ENCODE measurements at regions not wholly inside any gene's neighbourhood (a gene's known extent, or its start where the extent isn't known, plus 50 kb on each side); places are given as distances from the start of the nearest gene placed in this dataset.

DNA sequence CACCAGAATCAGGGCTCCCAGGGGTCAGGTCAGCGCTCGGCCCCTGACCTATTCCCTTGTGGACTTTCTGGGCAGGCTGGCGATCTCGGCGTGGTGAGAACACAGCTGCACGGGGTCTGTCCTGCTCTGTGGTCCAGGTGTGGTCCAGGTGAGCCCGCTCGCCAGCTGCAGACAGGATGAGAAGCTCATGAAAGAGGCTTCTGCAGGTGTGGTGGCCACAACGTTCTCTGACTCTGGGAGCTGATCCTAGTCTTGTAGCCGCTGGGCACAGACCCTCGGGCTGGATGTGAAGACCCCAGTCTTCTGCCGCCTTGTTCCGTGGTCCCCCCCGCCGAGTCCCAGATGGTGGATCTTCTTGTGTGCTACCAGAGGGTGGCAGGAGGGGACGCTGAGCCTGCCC lies 129.7 kb downstream of the RTP5 start:
- TF ChIP-seq ARNT (IDR thresholded peaks at IDR 0.05) (no peak), SUZ12 (IDR thresholded peaks at IDR 0.05) (no peak), ELF4 (IDR thresholded peaks at IDR 0.05) (no peak), LEF1 (IDR thresholded peaks at IDR 0.05; ENCODE audit: borderline replicate concordance) (no peak), FOXM1 (IDR thresholded peaks at IDR 0.05; ENCODE audit: borderline replicate concordance) (no peak), L3MBTL2 (conservative IDR thresholded peaks at IDR 0.05) (no peak), SP1 (IDR thresholded peaks at IDR 0.05) (no peak), BHLHE40 (IDR thresholded peaks at IDR 0.05; ENCODE audit: borderline replicate concordance) (no peak), FOXK2 (IDR thresholded peaks at IDR 0.05) (no peak), HDGF (IDR thresholded peaks at IDR 0.05; ENCODE audit: borderline replicate concordance) (no peak), TARDBP (IDR thresholded peaks at IDR 0.05) (no peak), ZNF384 (IDR thresholded peaks at IDR 0.05) (no peak), FOXA1 (IDR thresholded peaks at IDR 0.05) (no peak)
- TF ChIP-seq, protein P1, sequence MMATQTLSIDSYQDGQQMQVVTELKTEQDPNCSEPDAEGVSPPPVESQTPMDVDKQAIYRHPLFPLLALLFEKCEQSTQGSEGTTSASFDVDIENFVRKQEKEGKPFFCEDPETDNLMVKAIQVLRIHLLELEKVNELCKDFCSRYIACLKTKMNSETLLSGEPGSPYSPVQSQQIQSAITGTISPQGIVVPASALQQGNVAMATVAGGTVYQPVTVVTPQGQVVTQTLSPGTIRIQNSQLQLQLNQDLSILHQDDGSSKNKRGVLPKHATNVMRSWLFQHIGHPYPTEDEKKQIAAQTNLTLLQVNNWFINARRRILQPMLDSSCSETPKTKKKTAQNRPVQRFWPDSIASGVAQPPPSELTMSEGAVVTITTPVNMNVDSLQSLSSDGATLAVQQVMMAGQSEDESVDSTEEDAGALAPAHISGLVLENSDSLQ (IDR thresholded peaks at IDR 0.05) = no peak

Data from HEK293T (cell line).